Cardiac muscle cell (in vitro differentiated cells and primary cell): ENCODE measurements at regions not wholly inside any gene's neighbourhood (a gene's known extent, or its start where the extent isn't known, plus 50 kb on each side); places are given as distances from the start of the nearest gene placed in this dataset.

ENCODE experiments used
- DNase-seq, 2 donors: peaks; one replicate each; pipeline versions ENCODE4 v3.0.0 to v3.0.0-alpha.2; 2010 to 2017; ENCODE audit warnings: low read depth in 1 of 2, low spot score in 1 of 2
- H3K27ac ChIP-seq: fragments of 200-600 bp; sonication (generic); 2 replicates; pipeline ENCODE4 v1.5.1; 2016
- H3K27me3 ChIP-seq: fragments of 200-600 bp; sonication (generic); 2 replicates; pipeline ENCODE4 v1.6.0; 2016; ENCODE audit warnings: control low read depth
- H3K36me3 ChIP-seq: fragments of 200-600 bp; sonication (generic); 2 replicates; pipeline ENCODE4 v1.5.1; 2016; ENCODE audit warnings: control low read depth
- H3K4me1 ChIP-seq: fragments of 200-600 bp; sonication (generic); 2 replicates; pipeline ENCODE4 v1.8.1; 2017; ENCODE audit warnings: low read depth, mild to moderate bottlenecking, mixed run types
- H3K4me3 ChIP-seq: fragments of 200-600 bp; sonication (generic); 2 replicates; pipeline ENCODE4 v1.5.1; 2016; ENCODE audit warnings: mild to moderate bottlenecking
- H3K9me3 ChIP-seq: fragments of 200-600 bp; sonication (generic); 2 replicates; pipeline ENCODE4 v1.5.1; 2017; ENCODE audit warnings: low read depth, mild to moderate bottlenecking, control low read depth
- TF ChIP-seq, protein P1 (sequence below): IDR thresholded peaks from 2 replicates; pipeline ENCODE4 v1.5.1; 2012; ENCODE audit warnings: low read depth, mild to moderate bottlenecking, low read length

DNA sequence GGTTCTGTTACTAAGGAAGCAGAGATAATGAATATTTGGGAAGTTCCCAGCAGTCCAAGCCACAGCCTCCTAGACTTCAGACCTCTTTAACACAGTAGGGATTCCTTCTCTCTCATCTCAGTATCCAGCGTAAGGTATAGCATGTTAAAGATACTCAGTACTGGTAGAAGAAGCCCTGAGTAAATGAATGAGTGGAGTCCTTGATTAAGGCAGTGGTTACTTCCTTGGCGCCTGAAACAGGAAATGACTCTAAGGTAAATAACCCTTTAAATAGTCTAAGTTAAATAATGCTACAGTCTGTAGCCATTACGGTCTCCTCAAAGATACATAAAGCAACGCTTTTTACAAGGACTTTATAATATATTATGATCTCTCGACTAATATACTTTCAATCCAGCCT is 650.8 kb upstream of the MIR17HG start:
- Histone ChIP-seq H3K27me3 (no peaks in the 10 kb centered on the region), H3K9me3 (no peaks in the 10 kb centered on the region), H3K27ac (no peak overlapping the region), H3K4me1 (no peaks in the 10 kb centered on the region), H3K4me3 (no peak overlapping the region), H3K36me3 (no peaks in the 10 kb centered on the region)
- DNase-seq = peak in 1 of 2 donors; percentile 20
- TF ChIP-seq, protein P1, sequence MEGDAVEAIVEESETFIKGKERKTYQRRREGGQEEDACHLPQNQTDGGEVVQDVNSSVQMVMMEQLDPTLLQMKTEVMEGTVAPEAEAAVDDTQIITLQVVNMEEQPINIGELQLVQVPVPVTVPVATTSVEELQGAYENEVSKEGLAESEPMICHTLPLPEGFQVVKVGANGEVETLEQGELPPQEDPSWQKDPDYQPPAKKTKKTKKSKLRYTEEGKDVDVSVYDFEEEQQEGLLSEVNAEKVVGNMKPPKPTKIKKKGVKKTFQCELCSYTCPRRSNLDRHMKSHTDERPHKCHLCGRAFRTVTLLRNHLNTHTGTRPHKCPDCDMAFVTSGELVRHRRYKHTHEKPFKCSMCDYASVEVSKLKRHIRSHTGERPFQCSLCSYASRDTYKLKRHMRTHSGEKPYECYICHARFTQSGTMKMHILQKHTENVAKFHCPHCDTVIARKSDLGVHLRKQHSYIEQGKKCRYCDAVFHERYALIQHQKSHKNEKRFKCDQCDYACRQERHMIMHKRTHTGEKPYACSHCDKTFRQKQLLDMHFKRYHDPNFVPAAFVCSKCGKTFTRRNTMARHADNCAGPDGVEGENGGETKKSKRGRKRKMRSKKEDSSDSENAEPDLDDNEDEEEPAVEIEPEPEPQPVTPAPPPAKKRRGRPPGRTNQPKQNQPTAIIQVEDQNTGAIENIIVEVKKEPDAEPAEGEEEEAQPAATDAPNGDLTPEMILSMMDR = no peak

DNA sequence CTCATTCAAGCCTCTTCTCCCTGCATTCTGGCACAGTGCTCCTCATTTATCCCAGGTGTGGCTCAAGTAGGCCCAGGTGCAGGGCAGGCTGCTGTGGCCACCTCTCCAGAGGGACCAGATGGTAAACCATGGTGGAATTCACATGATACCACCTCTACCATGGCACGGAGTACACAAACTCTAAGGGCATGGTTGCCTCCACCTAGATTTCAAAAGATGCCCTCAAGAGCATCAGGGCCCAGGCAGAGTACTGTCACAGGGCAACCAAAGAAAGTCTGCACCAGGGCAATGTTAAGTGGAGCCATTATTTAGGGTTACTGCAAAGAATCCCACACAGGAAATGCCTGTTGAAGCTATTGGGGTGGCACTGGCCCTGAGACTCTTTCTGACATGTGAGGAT is 647.1 kb upstream of the MIR17HG start:
- Histone ChIP-seq H3K9me3 (no peaks in the 10 kb centered on the region), H3K4me3 (no peak overlapping the region), H3K27ac (no peak overlapping the region), H3K27me3 (no peaks in the 10 kb centered on the region), H3K36me3 (no peaks in the 10 kb centered on the region), H3K4me1 (no peaks in the 10 kb centered on the region)
- TF ChIP-seq, protein P1 = no peak
- no peak for DNase-seq

DNA sequence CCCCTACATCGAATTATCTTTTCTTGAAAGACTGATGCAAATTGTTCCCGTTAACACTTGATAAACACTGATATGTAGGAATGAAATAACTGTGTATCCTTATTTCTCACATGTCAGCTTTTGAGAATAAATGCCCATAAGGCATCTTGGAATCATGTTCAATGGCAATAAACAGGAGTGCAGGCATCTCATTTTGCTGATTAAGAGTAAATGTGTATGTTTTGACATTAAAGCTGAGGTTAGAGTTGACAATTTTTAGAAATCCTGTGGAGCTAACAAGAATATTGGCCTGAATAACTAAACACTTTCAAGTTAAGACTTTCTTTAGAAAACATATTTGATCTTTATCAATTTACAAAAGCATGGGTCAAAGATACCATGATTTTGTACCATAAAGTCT is 646.2 kb upstream of the MIR17HG start:
- no peak overlapping the region for H3K27ac ChIP-seq
- no peak overlapping the region for H3K4me3 ChIP-seq
- no peak for DNase-seq
- no peaks in the 10 kb centered on the region for H3K4me1 ChIP-seq
- H3K9me3 ChIP-seq = no peaks in the 10 kb centered on the region
- no peaks in the 10 kb centered on the region for H3K36me3 ChIP-seq
- no peaks in the 10 kb centered on the region for H3K27me3 ChIP-seq
- TF ChIP-seq, protein P1 = no peak

DNA sequence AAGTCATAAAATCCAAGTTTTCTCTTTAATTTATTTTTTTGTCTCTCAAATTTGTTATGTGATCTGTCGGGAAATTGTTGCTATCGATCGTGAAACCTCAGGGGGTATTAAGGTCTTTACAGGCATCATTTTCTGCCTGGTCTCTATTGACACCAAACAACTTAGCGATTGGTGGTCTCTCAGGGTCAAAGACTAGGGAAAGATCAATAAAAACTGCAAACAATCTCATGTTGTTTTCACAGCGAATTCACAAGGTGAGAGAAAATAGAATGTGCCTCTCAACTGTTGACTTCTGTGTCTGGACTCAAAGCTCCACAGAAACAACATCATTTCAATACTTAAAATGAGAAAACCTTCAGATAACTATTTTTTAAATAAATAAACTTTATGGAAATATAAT is 645.4 kb upstream of the MIR17HG start:
- no peak for DNase-seq
- H3K9me3 ChIP-seq = no peaks in the 10 kb centered on the region
- no peaks in the 10 kb centered on the region for H3K4me1 ChIP-seq
- TF ChIP-seq, protein P1 = no peak
- no peaks in the 10 kb centered on the region for H3K27me3 ChIP-seq
- H3K27ac ChIP-seq = no peak overlapping the region
- no peaks in the 10 kb centered on the region for H3K36me3 ChIP-seq
- H3K4me3 ChIP-seq = no peak overlapping the region

DNA sequence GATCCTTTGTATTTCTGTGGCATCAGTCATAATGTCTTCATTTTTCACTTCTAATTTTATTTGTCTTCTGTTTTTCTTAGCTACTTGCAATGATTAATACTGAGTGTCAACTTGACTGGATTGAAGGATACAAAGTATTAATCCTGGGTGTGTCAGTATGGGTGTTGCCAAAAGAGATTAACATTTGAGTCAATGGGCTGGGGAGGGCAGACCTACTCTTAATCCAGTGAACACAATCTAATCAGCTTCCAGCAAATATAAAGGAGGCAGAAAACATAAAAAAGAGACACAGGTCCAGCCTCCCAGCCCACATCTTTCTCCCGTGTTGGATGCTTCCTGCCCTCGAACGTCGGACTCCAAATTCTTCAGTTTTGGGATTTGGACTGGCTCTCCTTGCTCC is 640.9 kb upstream of the MIR17HG start:
- H3K9me3 ChIP-seq = no peaks in the 10 kb centered on the region
- TF ChIP-seq, protein P1 = no peak
- H3K4me1 ChIP-seq = no peaks in the 10 kb centered on the region
- no peak overlapping the region for H3K4me3 ChIP-seq
- H3K27me3 ChIP-seq = no peaks in the 10 kb centered on the region
- H3K36me3 ChIP-seq = no peaks in the 10 kb centered on the region
- no peak overlapping the region for H3K27ac ChIP-seq
- DNase-seq = no peak

DNA sequence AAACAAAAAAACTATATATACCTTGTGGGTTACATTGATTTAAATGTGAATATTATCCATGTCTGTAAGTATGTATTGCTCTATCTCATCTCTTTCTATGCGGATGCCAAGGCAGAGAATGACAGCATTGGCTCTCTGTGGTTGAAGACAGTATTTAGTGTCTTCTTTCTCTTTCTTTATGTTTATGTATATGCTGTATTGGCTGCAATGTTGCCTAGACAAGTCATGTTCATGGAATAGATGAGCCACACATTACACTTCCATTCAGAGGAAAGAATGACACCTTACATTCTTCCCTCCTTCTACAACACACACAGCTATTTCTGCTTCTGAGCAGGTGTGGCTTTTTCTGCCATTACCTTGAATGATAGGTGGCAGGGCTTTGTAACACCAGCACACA is 639.4 kb upstream of the MIR17HG start:
- no peak for DNase-seq
- TF ChIP-seq, protein P1 = no peak
- H3K27ac ChIP-seq = no peak overlapping the region

More for the DNA sequence above, 639.4 kb upstream of the MIR17HG start:
- H3K9me3 ChIP-seq = no peaks in the 10 kb centered on the region
- H3K27me3 ChIP-seq = no peaks in the 10 kb centered on the region
- no peaks in the 10 kb centered on the region for H3K4me1 ChIP-seq
- no peaks in the 10 kb centered on the region for H3K36me3 ChIP-seq
- no peak overlapping the region for H3K4me3 ChIP-seq
